ENCODE measurements at regions not wholly inside any gene's neighbourhood (a gene's known extent, or its start where the extent isn't known, plus 50 kb on each side); places are given as distances from the start of the nearest gene placed in this dataset.

DNA sequence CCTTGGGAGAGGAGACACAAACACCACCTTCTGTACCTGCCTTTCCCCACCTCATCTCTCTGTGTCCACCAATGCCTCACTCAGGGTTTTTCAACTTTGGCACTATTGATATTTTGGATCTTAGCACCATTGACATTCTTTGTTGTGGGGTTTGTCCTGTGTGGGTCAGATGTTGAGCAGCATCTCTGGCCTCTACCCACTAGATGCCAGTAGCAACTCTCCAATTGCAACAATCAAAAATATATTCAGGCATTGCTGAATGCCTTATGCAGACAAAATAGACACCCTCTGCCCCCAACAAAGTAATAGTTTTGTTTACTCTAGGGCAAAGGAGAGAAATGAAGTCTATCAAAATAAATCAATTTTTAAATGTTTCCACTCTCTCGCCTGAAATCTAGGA lies 1384.3 kb upstream of the NXPH2 start:
- TF ChIP-seq, protein P1, sequence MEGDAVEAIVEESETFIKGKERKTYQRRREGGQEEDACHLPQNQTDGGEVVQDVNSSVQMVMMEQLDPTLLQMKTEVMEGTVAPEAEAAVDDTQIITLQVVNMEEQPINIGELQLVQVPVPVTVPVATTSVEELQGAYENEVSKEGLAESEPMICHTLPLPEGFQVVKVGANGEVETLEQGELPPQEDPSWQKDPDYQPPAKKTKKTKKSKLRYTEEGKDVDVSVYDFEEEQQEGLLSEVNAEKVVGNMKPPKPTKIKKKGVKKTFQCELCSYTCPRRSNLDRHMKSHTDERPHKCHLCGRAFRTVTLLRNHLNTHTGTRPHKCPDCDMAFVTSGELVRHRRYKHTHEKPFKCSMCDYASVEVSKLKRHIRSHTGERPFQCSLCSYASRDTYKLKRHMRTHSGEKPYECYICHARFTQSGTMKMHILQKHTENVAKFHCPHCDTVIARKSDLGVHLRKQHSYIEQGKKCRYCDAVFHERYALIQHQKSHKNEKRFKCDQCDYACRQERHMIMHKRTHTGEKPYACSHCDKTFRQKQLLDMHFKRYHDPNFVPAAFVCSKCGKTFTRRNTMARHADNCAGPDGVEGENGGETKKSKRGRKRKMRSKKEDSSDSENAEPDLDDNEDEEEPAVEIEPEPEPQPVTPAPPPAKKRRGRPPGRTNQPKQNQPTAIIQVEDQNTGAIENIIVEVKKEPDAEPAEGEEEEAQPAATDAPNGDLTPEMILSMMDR (IDR thresholded peaks at IDR 0.05; ENCODE audit: low read depth, low read length) = peak; percentile 18; the same call in 1 of the 2 replicates
- no peak for TF ChIP-seq EZH2phosphoT487 (IDR thresholded peaks at IDR 0.05; ENCODE audit: low read depth)

Data from OCI-LY3 (cell line).